ENCODE measurements at regions not wholly inside any gene's neighbourhood (a gene's known extent, or its start where the extent isn't known, plus 50 kb on each side); places are given as distances from the start of the nearest gene placed in this dataset.

DNA sequence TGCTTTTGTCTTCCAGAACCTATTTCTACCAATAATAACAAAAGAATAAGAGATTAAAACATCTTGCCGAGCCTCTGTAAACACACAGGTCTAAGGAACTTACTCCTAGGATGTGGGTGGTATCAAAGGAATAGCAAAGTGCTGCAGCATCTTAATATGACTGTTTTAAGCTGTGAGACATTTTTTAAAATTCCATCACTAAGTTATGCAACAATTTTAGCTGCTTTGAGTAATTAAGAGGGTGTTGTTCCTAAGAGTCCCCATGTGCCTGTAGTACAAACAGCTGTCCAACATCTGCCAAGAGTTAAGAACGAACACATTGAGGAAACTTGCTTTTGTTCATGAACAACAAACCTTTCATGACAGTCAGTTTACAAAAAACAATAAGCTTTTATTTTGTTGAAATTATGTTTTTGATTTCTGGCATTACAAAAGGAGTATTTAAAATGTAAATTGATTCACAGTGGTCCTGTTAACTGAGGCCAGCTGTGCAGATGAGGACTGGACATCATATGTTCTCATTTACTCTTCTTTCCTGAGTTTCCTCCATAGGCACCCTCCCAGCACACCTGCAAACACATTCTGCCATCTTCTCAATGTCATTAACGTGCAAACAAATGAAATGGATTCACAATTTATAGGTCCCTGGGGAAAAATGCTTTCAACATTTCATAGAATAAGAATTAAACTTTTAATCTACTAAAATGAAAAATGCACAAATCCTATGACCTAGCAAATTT, 337.3 kb upstream of the ARHGEF26 start:
- Histone ChIP-seq H3K9me1 (ENCODE audit: control insufficient read depth, extremely low read depth, insufficient read depth, low read length) (no peaks in the 10 kb centered on the region), H4K20me1 (ENCODE audit: control insufficient read depth, extremely low read depth, insufficient read depth, low read length) (no peaks in the 10 kb centered on the region), H3K4me3 (ENCODE audit: control insufficient read depth in 2 of 3, extremely low read depth in 1 of 3, insufficient read depth in 2 of 3, low read depth in 1 of 3, low read length in 3 of 3) (no peak overlapping the region), H3K79me2 (ENCODE audit: control insufficient read depth, insufficient read depth, low read length) (no peaks in the 10 kb centered on the region), H3K9ac (ENCODE audit: control insufficient read depth, extremely low read depth, insufficient read depth, low read length) (no peak overlapping the region), H3K4me1 (ENCODE audit: control insufficient read depth, extremely low read depth, insufficient read depth, low read length) (no peaks in the 10 kb centered on the region), H2AFZ (ENCODE audit: control insufficient read depth, low read length) (no peak overlapping the region), H3K36me3 (ENCODE audit: control insufficient read depth in 2 of 2, extremely low read depth in 1 of 2, insufficient read depth in 2 of 2, low read length in 2 of 2) (no peaks in the 10 kb centered on the region), H3K27me3 (ENCODE audit: control insufficient read depth, extremely low read depth, insufficient read depth, low read length) (no peaks in the 10 kb centered on the region), H3K9me3 (ENCODE audit: control insufficient read depth, low read depth, low read length) (no peaks in the 10 kb centered on the region), H3K27ac (ENCODE audit: control insufficient read depth, insufficient read depth, low read length) (no peak overlapping the region), H3K4me2 (ENCODE audit: control insufficient read depth, extremely low read depth, insufficient read depth, low read depth, low read length) (no peak overlapping the region)
- TF ChIP-seq, protein P1, sequence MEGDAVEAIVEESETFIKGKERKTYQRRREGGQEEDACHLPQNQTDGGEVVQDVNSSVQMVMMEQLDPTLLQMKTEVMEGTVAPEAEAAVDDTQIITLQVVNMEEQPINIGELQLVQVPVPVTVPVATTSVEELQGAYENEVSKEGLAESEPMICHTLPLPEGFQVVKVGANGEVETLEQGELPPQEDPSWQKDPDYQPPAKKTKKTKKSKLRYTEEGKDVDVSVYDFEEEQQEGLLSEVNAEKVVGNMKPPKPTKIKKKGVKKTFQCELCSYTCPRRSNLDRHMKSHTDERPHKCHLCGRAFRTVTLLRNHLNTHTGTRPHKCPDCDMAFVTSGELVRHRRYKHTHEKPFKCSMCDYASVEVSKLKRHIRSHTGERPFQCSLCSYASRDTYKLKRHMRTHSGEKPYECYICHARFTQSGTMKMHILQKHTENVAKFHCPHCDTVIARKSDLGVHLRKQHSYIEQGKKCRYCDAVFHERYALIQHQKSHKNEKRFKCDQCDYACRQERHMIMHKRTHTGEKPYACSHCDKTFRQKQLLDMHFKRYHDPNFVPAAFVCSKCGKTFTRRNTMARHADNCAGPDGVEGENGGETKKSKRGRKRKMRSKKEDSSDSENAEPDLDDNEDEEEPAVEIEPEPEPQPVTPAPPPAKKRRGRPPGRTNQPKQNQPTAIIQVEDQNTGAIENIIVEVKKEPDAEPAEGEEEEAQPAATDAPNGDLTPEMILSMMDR (optimal IDR thresholded peaks at IDR 0.05 in 1 of 3, IDR thresholded peaks at IDR 0.05 in 1 of 3, conservative IDR thresholded peaks at IDR 0.05 in 1 of 3; ENCODE audit: extremely low read depth in 1 of 3, insufficient read depth in 2 of 3, low read length in 3 of 3), result no peak
- TF ChIP-seq EZH2 (IDR thresholded peaks at IDR 0.05; ENCODE audit: low read length), result no peak
- DNase-seq (ENCODE audit: low read depth, low spot score) (no peak), FAIRE-seq (no peak)
- dilution Hi-C loops (cut with MboI; ENCODE audit: extremely low pct_ligation_motif_present, low sequenced_read_pairs), result no loop called here

DNA sequence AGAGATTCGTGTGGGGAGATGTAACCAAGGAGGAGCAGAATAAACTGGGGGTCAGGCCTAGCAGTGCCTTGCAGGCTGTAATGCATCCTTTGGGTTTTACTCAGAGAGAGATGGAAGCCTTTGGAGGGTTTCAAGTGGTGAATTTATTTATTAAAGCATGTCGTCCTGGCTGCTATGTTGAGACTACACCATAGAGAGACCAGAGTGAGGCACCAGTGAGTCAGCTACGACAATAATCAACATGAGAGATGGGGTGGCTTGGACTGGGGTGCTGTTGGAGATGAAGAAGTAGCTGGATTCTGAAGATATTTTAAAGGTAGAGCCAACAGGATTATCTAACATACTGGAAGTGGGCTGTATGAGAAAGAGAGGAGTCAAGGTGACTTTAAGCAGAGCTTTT, 335.3 kb upstream of the ARHGEF26 start:
- Histone ChIP-seq H3K27me3 (ENCODE audit: control insufficient read depth, extremely low read depth, insufficient read depth, low read length) (no peaks in the 10 kb centered on the region), H3K36me3 (ENCODE audit: control insufficient read depth in 2 of 2, extremely low read depth in 1 of 2, insufficient read depth in 2 of 2, low read length in 2 of 2) (no peaks in the 10 kb centered on the region), H3K4me3 (ENCODE audit: control insufficient read depth in 2 of 3, extremely low read depth in 1 of 3, insufficient read depth in 2 of 3, low read depth in 1 of 3, low read length in 3 of 3) (no peak overlapping the region), H4K20me1 (ENCODE audit: control insufficient read depth, extremely low read depth, insufficient read depth, low read length) (no peaks in the 10 kb centered on the region), H3K9ac (ENCODE audit: control insufficient read depth, extremely low read depth, insufficient read depth, low read length) (no peak overlapping the region), H3K4me2 (ENCODE audit: control insufficient read depth, extremely low read depth, insufficient read depth, low read depth, low read length) (no peak overlapping the region), H3K79me2 (ENCODE audit: control insufficient read depth, insufficient read depth, low read length) (no peaks in the 10 kb centered on the region), H2AFZ (ENCODE audit: control insufficient read depth, low read length) (no peak overlapping the region), H3K9me3 (ENCODE audit: control insufficient read depth, low read depth, low read length) (no peaks in the 10 kb centered on the region), H3K9me1 (ENCODE audit: control insufficient read depth, extremely low read depth, insufficient read depth, low read length) (no peaks in the 10 kb centered on the region), H3K27ac (ENCODE audit: control insufficient read depth, insufficient read depth, low read length) (no peak overlapping the region), H3K4me1 (ENCODE audit: control insufficient read depth, extremely low read depth, insufficient read depth, low read length) (no peaks in the 10 kb centered on the region)
- DNase-seq (ENCODE audit: low read depth, low spot score) (no peak), FAIRE-seq (no peak)
- dilution Hi-C loops (cut with MboI; ENCODE audit: extremely low pct_ligation_motif_present, low sequenced_read_pairs), result no loop called here
- TF ChIP-seq, protein P1 (optimal IDR thresholded peaks at IDR 0.05 in 1 of 3, IDR thresholded peaks at IDR 0.05 in 1 of 3, conservative IDR thresholded peaks at IDR 0.05 in 1 of 3; ENCODE audit: extremely low read depth in 1 of 3, insufficient read depth in 2 of 3, low read length in 3 of 3), result peak in 2 of 3 experiments; percentile 4 to 41
- TF ChIP-seq EZH2 (IDR thresholded peaks at IDR 0.05; ENCODE audit: low read length), result no peak
